Testis (tissue), 2 donors: ENCODE measurements at regions not wholly inside any gene's neighbourhood (a gene's known extent, or its start where the extent isn't known, plus 50 kb on each side); places are given as distances from the start of the nearest gene placed in this dataset.

ENCODE experiments used
- POLR2A ChIP-seq: fragments of 450-650 bp; IDR thresholded peaks from one replicate; pipeline ENCODE4 v1.6.1; 2017; ENCODE audit warnings: antibody characterized with exemption, mild to moderate bottlenecking, moderate library complexity
- TF ChIP-seq, protein P1 (sequence below), 3 experiments: fragments of 450-650 bp in 2 of 3; fragments of 200-600 bp in 1 of 3; sonication (generic) in 1 of 3; IDR thresholded peaks; one replicate each; pipeline ENCODE4 v1.5.1; 2016 to 2019; ENCODE audit warnings: antibody characterized with exemption in 3 of 3, mild to moderate bottlenecking in 2 of 3, moderate library complexity in 1 of 3

DNA sequence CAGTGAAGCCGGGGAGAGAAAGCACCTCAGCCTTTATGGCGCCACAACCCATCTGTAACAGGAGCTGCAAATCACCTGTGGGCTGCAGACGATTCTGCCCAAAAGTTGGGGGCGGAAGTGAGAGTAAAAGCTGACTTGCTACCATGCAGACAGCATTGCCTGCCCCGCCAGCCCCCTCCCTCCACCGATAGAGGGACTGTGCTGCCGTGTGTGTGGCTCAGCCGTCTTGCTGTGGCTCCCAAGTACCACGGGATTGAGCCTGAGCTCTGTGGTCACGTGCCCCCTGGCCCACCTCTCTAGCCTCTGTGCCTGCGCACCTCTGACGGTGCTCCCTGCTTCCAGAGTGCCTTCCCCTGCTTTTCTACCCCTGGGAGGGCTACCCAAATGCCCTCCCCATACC is 79.6 kb downstream of the GLI2 start:
- TF ChIP-seq, protein P1, sequence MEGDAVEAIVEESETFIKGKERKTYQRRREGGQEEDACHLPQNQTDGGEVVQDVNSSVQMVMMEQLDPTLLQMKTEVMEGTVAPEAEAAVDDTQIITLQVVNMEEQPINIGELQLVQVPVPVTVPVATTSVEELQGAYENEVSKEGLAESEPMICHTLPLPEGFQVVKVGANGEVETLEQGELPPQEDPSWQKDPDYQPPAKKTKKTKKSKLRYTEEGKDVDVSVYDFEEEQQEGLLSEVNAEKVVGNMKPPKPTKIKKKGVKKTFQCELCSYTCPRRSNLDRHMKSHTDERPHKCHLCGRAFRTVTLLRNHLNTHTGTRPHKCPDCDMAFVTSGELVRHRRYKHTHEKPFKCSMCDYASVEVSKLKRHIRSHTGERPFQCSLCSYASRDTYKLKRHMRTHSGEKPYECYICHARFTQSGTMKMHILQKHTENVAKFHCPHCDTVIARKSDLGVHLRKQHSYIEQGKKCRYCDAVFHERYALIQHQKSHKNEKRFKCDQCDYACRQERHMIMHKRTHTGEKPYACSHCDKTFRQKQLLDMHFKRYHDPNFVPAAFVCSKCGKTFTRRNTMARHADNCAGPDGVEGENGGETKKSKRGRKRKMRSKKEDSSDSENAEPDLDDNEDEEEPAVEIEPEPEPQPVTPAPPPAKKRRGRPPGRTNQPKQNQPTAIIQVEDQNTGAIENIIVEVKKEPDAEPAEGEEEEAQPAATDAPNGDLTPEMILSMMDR (IDR thresholded peaks at IDR 0.05) = no peak
- TF ChIP-seq POLR2A = no peak
